NCI-H69 (cell line): ENCODE measurements at regions not wholly inside any gene's neighbourhood (a gene's known extent, or its start where the extent isn't known, plus 50 kb on each side); places are given as distances from the start of the nearest gene placed in this dataset.

Experiments
- DNase-seq: peaks from one replicate; lab custom pipeline; 2025; lab: John Stamatoyannopoulos, UW

DNA sequence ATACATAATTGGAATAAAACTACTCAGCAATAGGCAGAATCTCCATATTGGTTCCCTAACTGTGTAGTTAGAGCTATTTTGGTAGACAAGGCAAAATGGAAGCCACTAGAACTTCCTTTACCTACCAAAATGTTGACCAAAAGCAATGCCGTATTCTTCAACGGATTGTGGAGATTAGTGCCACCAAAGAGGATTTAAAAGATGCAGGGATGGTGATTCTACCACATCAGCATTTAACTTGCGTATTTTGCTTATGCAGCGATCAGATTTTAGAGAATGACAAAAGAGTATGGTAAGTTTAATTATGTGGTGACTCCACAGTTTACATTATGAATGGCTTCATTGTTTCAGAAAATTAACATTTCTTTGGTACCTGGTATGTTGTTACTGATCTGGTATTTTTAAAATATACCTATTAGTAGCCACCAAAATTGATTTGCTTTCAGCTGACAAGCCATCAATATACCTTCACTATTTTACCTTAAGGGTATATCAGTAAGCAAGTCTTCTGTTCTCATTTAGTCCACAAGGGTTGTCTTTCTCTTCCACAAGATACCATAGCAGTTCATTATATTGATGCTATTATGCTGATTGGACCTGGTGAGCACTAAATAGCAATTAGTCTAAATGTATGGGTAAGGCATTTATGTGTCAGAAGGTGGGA, 1910.7 kb upstream of the PRR20A start:
- DNase-seq = no peak

- DNase-seq = peak; percentile 52
Observed at GRCh38 chr13:55230570-55230908, 1910.2 kb upstream of the PRR20A start.

DNA sequence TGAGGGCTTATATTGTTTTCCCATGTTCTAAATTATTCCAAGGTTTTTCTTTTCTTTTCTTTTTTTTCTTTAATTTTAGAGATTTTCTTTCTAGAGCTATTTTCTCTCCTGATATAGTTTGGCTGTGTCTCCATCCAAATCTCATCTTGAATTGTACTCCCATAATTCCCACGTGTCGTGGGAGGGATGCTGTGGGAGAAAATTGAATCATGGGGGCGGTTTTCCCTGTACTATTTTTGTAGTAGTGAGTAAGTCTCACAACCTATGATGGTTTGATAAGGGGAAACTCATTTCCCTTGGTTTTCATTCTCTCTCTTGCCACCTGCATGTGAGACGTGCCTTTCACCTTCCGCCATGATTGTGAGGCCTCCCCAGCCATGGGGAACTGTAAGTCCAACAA, 1906.4 kb upstream of the PRR20A start:
- DNase-seq = no peak

GRCh38 chr13:55245005-55245644, 1895.6 kb upstream of the PRR20A start:
- peak; percentile 60 for DNase-seq

DNA sequence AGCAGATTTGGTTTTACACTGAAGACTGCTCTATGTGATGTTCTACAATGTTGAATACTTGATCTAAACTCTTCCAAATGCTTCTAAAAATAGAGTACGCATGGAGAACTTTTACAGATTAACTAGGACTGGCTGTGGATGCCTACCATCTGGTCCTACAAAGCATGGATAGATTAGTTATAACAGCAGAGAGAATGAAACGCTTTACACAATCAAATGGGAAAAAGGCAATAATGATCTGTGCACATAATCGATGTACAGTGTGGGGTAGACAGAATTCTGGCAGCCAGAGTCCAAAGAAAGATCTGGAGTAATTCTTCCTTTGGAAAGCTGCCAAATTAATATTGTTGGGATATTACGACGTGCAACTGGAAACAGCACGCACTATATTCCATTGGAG, 1885.5 kb upstream of the PRR20A start:
- DNase-seq = no peak

DNA sequence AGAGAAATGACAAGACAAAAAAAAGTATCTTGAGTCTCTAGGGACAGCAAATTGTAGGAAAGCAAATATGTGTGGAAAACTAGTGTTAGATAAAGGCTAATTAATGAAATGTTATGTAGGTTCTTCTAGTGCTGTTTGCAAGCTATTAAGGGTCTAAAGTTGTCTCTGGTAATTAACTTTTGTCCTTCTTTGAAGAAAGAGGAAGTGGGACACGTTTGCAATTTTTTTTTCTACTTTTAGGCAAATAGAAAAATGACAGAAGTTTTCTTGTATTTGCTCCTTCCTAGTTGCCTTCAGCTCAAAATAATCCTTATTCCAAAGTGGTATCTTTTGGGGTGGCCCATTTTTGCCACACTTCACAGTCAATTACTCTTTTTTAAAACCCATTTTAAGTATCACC, 1877.7 kb upstream of the PRR20A start:
- no peak for DNase-seq

DNA sequence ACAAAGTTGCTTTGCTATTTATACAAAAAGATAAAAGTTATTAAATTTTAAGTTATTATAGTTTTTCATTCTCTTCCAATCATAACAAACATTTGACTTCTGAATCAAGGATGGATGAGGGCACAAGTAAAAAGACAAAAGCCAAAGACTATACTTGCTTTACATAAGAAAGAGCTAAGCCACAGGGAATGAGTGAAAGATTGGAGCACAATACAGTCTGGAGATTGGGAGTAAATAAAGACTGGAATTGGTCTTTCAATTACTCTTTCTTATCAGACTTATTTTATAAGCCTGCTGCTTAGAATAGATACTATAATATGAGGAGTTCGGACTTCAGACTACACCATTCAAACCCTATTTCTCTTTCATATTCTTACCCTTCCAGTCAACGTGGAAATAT, 1874.1 kb upstream of the PRR20A start:
- DNase-seq = no peak

GRCh38 chr13:55298201-55298600, 1842.5 kb upstream of the PRR20A start:
- no peak for DNase-seq

- no peak for DNase-seq
Observed at GRCh38 chr13:55302568-55302967, 1838.2 kb upstream of the PRR20A start.

- no peak for DNase-seq
Observed at GRCh38 chr13:55307909-55308308, 1832.8 kb upstream of the PRR20A start.

- no peak for DNase-seq
Observed at GRCh38 chr13:55341891-55342290, 1798.8 kb upstream of the PRR20A start.

GRCh38 chr13:55345224-55345623, 1795.5 kb upstream of the PRR20A start:
- DNase-seq = peak; percentile 83

GRCh38 chr13:55347528-55347927, 1793.2 kb upstream of the PRR20A start:
- DNase-seq = no peak

DNA sequence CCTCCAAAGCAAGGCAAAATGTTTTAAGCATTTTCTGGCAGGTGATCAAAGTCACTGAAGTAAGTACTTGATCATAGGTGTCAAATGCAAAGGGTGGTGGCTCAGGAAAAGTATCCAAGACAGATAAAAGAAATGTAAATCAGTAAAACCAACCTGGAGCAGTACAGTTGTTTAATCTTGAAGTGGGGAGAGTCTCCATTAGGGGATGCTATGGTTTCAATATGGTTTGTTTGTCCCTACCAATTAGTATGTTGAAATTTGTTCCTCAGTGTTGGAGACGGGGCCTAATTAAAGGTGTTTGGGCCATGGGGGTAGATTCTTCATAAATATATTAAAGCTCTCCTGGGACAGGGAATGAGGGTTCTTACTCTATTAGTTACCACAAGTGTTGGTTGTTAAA, 1781.7 kb upstream of the PRR20A start:
- DNase-seq = peak; percentile 58

- DNase-seq = peak; percentile 54
Observed at GRCh38 chr13:55361141-55361540, 1779.6 kb upstream of the PRR20A start.

DNA sequence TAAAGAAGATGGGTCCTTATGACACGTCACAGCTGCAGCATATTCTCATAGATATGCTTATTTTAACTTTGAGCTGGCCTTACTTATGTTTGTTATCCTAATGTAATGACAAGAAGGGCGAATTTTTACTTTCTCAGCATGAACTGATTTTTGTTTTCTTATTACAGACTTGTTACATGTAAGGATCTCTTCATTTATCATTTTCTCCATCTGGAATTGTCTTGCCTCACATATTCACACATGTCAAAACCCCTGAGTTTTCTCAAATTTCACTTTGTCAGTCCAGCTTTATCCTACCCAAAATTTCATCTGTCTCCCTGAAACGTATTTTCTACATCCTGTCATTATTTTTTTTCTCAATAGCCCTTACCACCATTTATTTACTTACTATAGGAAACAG, 1774.0 kb upstream of the PRR20A start:
- no peak for DNase-seq

- DNase-seq = no peak
Observed at GRCh38 chr13:55394470-55394869, 1746.2 kb upstream of the PRR20A start.

- DNase-seq = no peak
Observed at GRCh38 chr13:55402870-55403269, 1737.8 kb upstream of the PRR20A start.

DNA sequence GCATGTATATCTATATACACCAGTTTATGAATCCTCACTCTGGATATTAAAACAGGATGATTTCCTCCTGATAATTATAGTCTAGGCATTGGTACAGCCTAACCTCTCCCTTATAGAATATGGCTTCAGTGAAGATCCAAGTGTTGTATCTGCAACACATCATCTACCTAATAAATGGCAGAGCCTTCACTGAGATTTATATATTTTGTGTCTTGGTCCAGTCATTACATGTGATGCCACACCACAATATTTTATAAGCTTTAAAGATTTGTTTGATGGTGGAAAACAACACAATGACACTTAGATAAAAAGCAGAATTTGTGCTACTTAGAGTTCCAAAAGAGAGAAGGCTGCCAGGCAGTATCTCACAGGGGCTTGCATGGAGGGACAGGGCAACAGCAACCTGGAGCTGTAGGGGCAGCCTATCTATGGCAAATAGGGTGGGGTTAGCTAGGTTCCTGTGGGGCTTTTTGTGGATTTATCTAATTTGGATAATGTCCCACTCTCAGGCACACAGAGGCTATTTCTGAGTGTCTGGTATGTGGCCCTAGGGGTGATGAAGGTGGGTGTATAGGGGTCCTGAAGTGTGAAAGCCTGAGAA, 1736.7 kb upstream of the PRR20A start:
- no peak for DNase-seq

DNA sequence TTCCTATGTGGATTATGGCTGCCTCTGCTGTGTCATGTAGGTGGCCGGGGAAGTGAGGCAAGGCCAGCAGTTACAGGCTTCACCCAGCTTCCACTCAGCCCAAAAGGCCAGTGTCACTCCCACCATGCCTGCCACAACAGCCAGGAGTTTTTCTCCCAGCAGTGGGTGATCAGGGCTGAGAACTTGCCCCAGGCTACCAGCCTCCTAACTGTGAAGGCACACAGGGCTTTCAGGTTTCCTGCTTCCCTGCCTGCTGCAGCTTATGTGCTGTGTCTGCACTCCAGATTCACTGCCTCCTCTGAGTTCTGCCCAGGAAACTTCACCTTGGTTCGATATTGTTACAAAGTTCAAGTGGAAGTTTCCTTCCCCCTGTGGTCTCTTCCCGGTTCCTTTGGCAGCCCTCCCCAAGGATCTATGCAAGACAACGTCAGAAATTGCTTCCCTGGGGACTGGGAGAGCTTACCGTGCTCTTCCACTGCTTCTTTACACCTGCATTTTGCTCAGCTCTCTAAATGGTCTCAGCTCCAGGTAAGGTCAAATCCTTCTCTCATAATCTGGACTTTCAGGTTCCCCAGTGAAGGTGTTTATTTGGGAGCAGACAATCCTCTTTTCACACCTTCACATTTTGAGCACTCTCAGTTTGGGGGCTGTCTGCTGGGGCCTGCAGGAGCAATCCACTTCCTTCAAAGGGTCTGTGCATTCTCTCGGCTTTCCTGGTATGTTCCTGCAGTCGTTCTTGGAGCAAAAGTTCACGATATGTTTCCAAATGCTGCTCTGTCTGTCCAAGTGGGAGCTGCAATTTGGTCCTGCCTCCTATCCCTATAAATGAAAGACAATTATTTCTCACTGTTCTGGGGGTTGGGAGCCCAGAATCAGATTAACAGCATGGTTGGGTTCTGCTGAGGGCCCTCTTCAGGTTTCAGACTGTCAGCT, 1730.1 kb upstream of the PRR20A start:
- peak; percentile 87 for DNase-seq

- DNase-seq = no peak
Observed at GRCh38 chr13:55418095-55418494, 1722.6 kb upstream of the PRR20A start.

DNA sequence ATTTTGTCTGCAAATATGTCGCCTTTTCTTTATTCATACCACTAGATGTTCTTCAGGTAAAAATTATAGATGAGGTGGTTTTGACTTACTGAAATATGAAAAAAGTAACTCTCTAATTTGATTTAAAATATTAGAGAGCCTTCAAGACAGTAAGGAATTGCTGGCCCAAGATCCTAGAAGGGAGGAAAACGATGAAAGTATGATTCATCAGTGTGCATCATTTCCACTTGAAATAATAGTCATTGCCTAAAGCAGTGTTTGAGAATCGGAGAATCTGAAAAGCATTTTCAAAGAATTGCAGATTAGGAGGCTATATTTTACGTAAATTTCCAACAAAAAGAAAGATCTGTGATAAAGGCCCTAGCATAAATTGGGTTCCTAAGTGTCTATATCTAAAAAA, 1707.9 kb upstream of the PRR20A start:
- DNase-seq = no peak

DNA sequence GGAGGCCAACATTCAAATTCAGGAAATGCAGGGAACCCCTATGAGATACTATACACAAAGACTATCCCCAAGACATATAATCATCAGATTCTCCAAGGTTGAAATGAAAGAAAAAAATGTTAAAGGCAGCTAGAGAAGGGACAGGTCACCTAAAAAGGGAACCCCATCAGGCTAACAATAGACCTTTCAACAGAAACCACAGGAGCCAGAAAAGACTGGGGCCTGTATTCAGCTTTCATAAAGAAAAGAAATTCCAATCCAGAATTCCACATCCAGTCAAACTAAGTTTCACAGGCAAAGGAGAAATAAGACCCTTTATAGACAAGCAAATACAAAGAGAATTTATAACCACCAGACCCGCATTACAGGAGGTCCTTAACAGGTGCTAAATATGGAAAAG, 1703.6 kb upstream of the PRR20A start:
- DNase-seq = no peak
